ENCODE measurements at regions not wholly inside any gene's neighbourhood (a gene's known extent, or its start where the extent isn't known, plus 50 kb on each side); places are given as distances from the start of the nearest gene placed in this dataset.

GRCh38 chr6:150713487-150713886 lies 113.8 kb downstream of the PLEKHG1 start:
- DNase-seq = no peak

DNA sequence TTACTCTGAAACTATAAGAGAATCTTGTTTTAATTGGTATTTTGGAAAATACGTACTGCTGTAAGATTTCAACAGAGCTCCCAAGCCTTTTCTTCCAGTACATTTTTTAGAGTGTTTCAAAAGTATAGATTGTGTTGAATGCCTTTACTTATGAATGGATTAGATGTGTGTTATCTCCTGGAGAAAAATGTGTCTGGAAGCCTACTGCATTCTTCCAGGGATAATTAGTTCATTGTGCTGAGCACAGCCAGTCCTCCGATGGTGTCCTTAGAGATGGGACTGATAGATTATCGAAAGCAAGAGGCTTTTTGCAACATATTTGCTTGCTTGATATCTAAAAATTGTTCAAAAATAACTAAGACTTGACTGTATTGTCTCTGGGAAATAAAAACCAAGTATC lies 114.2 kb downstream of the PLEKHG1 start:
- no peak for DNase-seq

DNA sequence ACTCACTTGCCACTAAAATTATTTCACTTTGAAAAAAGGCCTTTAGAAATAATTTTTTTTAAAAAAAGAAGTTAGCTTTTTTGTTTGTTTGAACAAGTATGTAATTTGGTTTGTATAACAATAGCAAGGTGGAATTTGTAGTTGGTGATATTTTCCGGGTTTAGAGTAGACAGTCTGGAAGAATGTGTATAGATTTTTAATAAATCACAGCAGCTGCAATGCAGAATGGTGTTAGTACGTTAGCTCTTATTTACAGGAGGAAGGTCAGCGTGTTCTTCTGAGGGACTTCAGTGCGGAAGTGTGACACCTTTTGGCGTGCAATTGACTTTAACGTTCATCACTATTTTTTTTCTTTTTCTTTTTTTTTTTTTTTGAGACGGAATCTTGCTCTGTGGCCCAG lies 115.4 kb downstream of the PLEKHG1 start:
- DNase-seq = no peak

DNA sequence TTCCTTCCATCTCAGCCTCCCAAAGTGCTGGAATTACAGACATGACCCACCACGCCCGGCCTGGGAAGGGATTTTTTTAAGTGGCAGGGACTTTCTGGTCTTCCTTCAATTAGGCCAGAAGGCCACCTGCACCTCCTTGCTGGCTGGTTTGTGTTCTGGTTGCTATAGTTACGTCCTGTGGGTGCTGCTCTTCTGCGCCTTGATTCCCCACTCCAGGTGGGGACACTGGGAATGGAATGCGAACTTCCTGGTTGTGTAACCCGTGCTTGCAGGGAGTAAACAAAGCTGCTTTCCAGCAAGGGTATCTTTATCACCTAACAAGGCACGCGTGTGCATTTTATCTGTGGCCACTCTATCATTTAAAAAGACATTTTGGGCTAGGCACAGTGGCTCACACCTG lies 117.7 kb downstream of the PLEKHG1 start:
- DNase-seq = no peak

DNA sequence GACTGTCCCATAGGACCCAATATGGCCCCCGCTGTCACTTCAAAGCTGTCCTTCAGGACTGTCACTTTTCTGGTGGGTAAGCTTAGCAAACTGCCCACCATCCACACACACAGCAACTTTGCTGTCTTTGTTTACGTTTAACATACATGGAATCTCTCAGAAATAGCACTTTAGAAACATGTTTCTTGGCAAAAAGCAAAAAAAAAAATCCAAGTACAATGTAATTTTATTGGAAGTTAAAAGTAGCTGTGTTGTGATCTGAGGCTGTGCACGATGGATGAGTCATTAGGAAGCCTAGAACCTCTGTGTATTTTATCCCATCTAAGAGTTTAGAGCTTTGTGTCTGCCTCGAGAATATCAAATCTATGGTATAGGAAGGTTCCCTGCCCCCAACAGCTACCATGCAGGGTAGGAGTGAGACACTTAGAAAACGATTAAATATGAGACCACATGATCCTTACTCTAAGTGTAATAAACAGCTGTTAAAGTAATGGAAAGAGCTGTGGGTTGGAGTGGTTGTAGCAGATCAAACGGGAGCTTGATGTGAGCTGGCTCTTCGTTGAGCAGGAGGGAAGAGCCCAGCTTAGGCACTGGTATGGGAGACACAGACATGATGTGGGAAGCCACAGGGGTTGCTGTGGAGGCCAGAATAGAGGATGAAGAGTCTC lies 119.5 kb downstream of the PLEKHG1 start:
- DNase-seq = no peak

- DNase-seq = no peak
Measured at GRCh38 chr6:150719831-150720230, 120.1 kb downstream of the PLEKHG1 start.

GRCh38 chr6:150720774-150721233 lies 121.1 kb downstream of the PLEKHG1 start:
- DNase-seq = peak in 1 of 5 donors; percentile 3

GRCh38 chr6:150721418-150722266 lies 122.0 kb downstream of the PLEKHG1 start:
- no peak for DNase-seq

- no peak for DNase-seq
Measured at GRCh38 chr6:150722614-150723344, 123.1 kb downstream of the PLEKHG1 start.

GRCh38 chr6:150723345-150723658 lies 123.6 kb downstream of the PLEKHG1 start:
- no peak for DNase-seq

DNA sequence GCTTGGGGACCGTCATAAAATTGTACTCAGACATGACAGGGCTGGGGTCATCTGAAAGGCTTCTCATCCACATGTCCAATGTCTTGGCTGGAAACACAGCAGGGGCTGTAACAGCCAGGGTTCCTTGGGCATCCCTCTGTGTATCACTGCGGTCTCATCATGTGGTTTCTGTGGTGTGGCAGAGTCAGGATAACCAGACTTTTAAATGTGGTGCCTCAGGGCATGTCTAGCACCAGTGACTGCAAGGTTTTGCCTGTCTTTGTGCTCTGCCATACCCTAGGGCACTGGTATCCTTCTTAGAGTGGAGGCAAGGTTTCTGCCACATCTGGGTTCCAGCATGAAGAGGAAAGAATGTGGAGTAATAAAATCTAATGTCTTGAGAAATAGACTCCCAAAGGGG lies 124.2 kb downstream of the PLEKHG1 start:
- DNase-seq = no peak

DNA sequence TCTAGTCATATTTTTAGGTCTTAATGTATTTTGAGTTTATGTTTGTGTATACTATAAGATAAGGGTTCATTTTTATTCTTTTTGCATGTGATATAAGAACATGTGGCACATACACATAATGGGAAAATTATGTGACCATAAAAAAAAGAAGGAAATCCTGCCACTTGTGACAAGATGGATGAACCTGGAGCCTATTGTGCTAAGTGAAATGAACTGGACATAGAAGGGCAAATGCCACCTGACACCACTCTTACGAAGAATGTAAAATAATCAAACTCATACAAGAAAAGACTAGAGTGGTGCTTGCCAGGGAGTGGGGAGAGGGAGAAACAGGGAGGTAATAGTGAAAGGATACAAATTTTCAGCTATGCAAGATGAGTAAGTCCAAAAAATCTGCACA lies 126.1 kb downstream of the PLEKHG1 start:
- DNase-seq = no peak

DNA sequence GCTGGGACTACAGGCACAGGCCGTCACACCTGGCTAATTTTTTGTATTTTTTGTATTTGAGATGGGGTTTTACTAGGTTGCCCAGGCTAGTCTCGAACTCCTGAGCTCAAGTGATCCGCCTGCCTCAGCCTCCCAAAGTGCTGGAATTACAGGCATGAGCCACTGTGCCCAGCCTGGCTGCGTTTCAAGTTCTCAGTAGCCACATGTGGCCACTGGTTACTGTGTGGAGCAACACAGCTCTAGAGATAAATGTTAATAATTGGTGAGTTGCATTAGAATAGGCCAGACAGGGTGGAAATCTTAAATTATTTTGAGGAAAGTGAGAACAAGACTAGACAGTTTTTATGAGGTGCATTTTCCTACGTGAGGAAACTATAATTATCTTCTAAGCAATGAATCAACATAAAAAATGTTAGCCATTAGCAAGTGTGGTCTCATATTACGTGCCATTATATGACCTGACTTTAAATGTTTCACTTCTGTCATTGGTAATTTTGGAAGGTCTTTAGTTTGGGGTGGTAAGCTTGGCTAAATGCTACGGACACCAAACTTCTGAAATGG lies 129.6 kb downstream of the PLEKHG1 start:
- no peak for DNase-seq

GRCh38 chr6:150730801-150731457 lies 131.2 kb downstream of the PLEKHG1 start:
- no peak for DNase-seq

- DNase-seq = no peak
Measured at GRCh38 chr6:150732765-150733539, 132.6 kb upstream of the MTHFD1L start.

DNA sequence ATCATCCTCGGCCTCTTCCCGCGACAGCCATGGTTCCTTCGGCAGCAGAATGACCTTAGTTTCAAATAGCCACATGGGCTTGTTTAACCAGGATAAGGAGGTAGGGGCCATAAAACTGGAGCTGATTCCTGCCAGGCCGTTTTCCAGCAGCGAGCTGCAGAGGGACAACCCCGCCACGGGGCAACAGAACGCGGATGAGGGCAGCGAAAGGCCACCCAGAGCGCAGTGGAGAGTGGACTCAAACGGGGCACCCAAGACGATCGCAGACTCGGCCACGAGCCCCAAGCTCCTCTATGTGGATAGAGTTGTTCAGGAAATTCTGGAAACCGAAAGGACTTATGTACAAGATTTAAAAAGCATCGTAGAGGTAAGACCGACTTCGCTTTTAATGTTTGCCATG lies 131.8 kb upstream of the MTHFD1L start:
- no peak for DNase-seq

DNA sequence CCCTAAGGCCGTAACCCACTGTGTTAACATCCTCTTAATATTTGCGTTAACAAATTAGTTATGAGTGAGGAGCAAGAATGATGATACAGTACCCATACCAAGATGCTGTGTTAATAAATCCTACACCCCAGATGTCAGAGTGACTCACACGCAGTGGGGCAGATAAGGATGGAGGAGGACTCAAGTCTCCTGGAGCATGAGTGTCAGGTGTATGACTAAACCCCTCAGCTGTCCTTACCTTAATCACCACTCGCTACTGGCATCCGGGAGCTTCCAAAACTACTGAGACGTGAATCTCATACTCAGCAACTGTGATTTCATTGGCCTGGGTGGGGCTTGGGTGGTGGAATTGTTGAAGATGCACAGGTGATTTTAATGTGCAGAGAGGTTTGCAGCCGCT lies 131.3 kb upstream of the MTHFD1L start:
- DNase-seq = no peak

DNA sequence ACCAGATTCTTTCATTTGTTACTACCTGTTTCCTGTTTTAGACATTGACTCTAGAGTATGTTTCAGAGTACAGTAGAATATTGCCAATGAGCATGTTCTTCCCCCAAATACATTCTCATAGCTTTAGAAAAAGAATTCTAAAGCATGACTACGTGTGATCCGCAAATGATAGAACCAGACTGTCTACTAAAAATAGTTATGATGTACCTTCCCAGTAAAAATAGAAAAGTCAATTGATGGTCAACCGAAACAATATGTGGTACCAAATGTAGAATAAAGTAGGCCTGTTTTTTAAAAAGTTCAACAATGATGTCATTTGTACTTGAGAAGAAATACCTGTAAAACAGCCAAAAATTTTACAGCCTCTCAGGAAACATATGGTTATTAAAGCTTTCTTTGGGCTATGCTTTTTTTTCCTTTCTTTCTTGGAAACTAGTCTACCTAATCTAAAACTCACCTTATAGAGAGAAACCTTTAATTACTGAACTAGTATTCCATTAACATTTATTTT lies 130.1 kb upstream of the MTHFD1L start:
- DNase-seq = no peak

DNA sequence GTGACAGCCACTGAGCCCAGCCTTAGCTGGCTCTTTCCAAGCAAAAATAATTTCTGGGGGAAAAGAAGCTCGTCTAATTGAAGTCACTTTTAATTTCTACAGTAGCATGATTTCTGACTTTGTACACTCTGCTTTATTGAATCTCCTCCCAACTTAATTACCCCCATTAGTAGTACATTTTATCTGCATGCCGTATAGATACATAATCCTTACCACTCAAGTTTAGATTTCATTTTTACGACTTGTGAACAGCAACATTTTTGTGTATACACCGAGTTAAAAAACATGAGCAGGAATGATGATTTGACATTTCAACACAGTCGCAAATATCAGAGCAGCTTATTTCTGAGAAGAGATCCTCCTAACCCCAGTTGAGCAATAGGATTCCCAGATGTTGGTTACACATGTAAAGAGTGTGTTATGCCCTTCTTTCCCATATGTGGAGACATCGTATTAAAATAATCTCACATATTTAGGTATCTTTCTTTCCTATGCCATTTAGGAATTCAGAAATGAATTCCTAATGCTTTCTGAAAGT lies 127.3 kb upstream of the MTHFD1L start:
- DNase-seq = no peak

GRCh38 chr6:150739711-150740349 lies 125.7 kb upstream of the MTHFD1L start:
- no peak for DNase-seq

GRCh38 chr6:150740453-150740852 lies 125.0 kb upstream of the MTHFD1L start:
- no peak for DNase-seq

Measured in T-helper 1 cell (primary cell).